OCI-LY3 (cell line): ENCODE measurements at regions not wholly inside any gene's neighbourhood (a gene's known extent, or its start where the extent isn't known, plus 50 kb on each side); places are given as distances from the start of the nearest gene placed in this dataset.
"Not testable (repeated sequence)": the region's sequence is repeated elsewhere in the genome, so short reads cannot be mapped to it uniquely, and the experiment has no call there.

Experiments used
- H2AFZ ChIP-seq: fragments of 200-600, 300-600 bp; shearing (Covaris generic); 2 replicates; pipeline ENCODE4 v1.6.0; 2014; ENCODE audit warnings: antibody characterized with exemption, low read depth, low read length
- H3K27ac ChIP-seq: fragments of 200-600, 300-600 bp; sonication (generic); 2 replicates; pipeline ENCODE4 v1.5.1; 2014; ENCODE audit warnings: mild to moderate bottlenecking, low read length, moderate library complexity, mixed read lengths
- H3K27me3 ChIP-seq: fragments of 200-600, 300-600 bp; sonication (generic); 2 replicates; pipeline ENCODE4 v1.6.1; 2014; ENCODE audit warnings: low read depth, low read length, mixed read lengths
- H3K36me3 ChIP-seq: fragments of 200-600, 300-600 bp; sonication (generic); replicated peaks from 2 replicates; pipeline ENCODE3; 2014; ENCODE audit warnings: low read depth, low read length, mixed read lengths
- H3K4me1 ChIP-seq: fragments of 300-600, 200-600 bp; sonication (generic); 2 replicates; pipeline ENCODE4 v1.6.1; 2014; ENCODE audit warnings: low read length, mixed read lengths
- H3K4me2 ChIP-seq: fragments of 200-600, 300-600 bp; sonication (generic); 2 replicates; pipeline ENCODE4 v1.6.1; 2014; ENCODE audit warnings: low read length, mixed read lengths
- H3K4me3 ChIP-seq: fragments of 300-600, 200-600 bp; sonication (generic); 2 replicates; pipeline ENCODE4 v1.5.1; 2014; ENCODE audit warnings: antibody characterized with exemption, mild to moderate bottlenecking, low read length, moderate library complexity
- H3K79me2 ChIP-seq: fragments of 300-600, 200-600 bp; shearing (Covaris generic); 2 replicates; pipeline ENCODE4 v1.6.1; 2014; ENCODE audit warnings: mild to moderate bottlenecking, low read length, mixed read lengths
- H3K9ac ChIP-seq: fragments of 300-600, 200-600 bp; shearing (Covaris generic); 2 replicates; pipeline ENCODE4 v1.6.0; 2014; ENCODE audit warnings: mild to moderate bottlenecking, low read length, moderate library complexity
- H3K9me3 ChIP-seq: fragments of 200-600, 300-600 bp; shearing (Covaris generic); 2 replicates; pipeline ENCODE4 v1.6.1; 2014; ENCODE audit warnings: low read length, mixed read lengths; ENCODE audit not compliant: insufficient read depth
- H4K20me1 ChIP-seq: fragments of 200-600, 300-600 bp; sonication (generic); 2 replicates; pipeline ENCODE4 v1.6.1; 2016; ENCODE audit warnings: low read length, mixed read lengths; ENCODE audit not compliant: insufficient read depth
- EZH2phosphoT487 ChIP-seq: fragments of 200-600 bp; shearing (Covaris generic); IDR thresholded peaks from 2 replicates; pipeline ENCODE4 v1.6.1; 2018; ENCODE audit warnings: antibody characterized with exemption, mixed run types, low read depth
- TF ChIP-seq, protein P1 (sequence below): fragments of 200-600, 300-600 bp; sonication (generic); IDR thresholded peaks from 2 replicates; pipeline ENCODE4 v1.5.1; 2014; ENCODE audit warnings: antibody characterized with exemption, low read length, low read depth

DNA sequence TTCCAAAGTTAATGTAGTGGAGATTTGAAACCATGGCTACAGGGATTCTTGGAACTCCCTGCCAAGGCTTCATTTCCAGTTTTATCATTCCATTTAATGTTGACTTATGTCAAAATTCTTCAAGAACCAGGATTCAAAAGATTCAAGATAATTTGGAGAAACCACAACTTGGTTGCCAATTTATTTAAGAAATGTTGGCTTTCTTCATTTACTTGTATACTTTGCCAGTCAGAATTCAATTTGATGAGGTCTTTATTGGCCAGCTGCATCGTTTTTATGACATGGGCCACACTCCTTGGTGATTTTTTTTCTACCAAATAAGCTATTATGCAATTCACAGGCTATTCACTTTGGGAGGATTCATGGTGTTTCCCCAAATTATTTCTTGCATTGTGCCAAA, 53.1 kb upstream of the RASEF start:
- Histone ChIP-seq H3K27ac (no peak overlapping the region), H3K4me1 (no peaks in the 10 kb centered on the region), H2AFZ (no peak overlapping the region), H4K20me1 (no peaks in the 10 kb centered on the region), H3K9ac (no peak overlapping the region), H3K4me3 (no peak overlapping the region), H3K4me2 (no peak overlapping the region), H3K36me3 (no peaks in the 10 kb centered on the region), H3K79me2 (no peaks in the 10 kb centered on the region), H3K9me3 (no peaks in the 10 kb centered on the region), H3K27me3 (no peaks in the 10 kb centered on the region)
- TF ChIP-seq, protein P1, sequence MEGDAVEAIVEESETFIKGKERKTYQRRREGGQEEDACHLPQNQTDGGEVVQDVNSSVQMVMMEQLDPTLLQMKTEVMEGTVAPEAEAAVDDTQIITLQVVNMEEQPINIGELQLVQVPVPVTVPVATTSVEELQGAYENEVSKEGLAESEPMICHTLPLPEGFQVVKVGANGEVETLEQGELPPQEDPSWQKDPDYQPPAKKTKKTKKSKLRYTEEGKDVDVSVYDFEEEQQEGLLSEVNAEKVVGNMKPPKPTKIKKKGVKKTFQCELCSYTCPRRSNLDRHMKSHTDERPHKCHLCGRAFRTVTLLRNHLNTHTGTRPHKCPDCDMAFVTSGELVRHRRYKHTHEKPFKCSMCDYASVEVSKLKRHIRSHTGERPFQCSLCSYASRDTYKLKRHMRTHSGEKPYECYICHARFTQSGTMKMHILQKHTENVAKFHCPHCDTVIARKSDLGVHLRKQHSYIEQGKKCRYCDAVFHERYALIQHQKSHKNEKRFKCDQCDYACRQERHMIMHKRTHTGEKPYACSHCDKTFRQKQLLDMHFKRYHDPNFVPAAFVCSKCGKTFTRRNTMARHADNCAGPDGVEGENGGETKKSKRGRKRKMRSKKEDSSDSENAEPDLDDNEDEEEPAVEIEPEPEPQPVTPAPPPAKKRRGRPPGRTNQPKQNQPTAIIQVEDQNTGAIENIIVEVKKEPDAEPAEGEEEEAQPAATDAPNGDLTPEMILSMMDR = no peak
- no peak for TF ChIP-seq EZH2phosphoT487

DNA sequence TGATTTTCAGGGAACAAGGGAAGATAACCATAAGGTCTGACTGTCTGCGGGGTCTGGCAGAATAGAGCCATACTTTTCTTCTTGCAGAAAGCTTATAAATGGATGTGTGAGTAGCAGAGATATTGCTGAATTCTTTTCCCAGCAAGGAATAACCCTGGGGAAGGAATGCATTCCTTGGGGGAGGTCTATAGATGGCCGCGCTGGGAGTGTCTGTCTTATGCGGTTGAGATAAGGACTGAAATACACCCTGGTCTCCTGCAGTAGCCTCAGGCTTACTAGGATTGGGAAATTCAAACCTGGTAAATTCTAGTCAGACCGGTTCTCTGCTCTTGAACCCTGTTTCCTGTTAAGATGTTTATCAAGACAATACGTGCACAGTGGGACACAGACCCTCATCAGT, 50.5 kb upstream of the RASEF start:
- not testable (repeated sequence) for H3K4me1 ChIP-seq, H3K9me3 ChIP-seq, H3K4me3 ChIP-seq, H3K4me2 ChIP-seq, H3K27me3 ChIP-seq, H3K79me2 ChIP-seq, H3K36me3 ChIP-seq, H4K20me1 ChIP-seq, H3K9ac ChIP-seq, H3K27ac ChIP-seq, H2AFZ ChIP-seq
